K562 (cell line): ENCODE measurements at regions not wholly inside any gene's neighbourhood (a gene's known extent, or its start where the extent isn't known, plus 50 kb on each side); places are given as distances from the start of the nearest gene placed in this dataset.

Source experiments
- ATF3 ChIP-seq, 2 experiments: fragments of 450-650 bp in 1 of 2; sonication (generic) in 1 of 2; formaldehyde crosslinking in 1 of 2; IDR thresholded peaks in 1 of 2; conservative IDR thresholded peaks in 1 of 2; 2 replicates each; pipeline versions ENCODE4 v1.6.1 to v1.8.1; 2016 to 2023; ENCODE audit warnings: mild to moderate bottlenecking in 2 of 2, moderate library complexity in 2 of 2, inconsistent platforms in 1 of 2, missing genetic modification reagents in 1 of 2
- BRD9 ChIP-seq: fragments of 450-650 bp; IDR thresholded peaks from 2 replicates; pipeline ENCODE4 v1.6.1; 2018; ENCODE audit warnings: low read depth; ENCODE audit not compliant: partially characterized antibody
- FOXK1 ChIP-seq: sonication (generic); formaldehyde crosslinking; IDR thresholded peaks from 2 replicates; pipeline ENCODE4 v1.8.0; 2022; ENCODE audit warnings: missing genetic modification reagents, mild to moderate bottlenecking, borderline replicate concordance
- NFRKB ChIP-seq: fragments of 450-650 bp; IDR thresholded peaks from 2 replicates; pipeline ENCODE4 v1.6.1; 2016; ENCODE audit warnings: low read depth
- TFE3 ChIP-seq: fragments of 450-650 bp; formaldehyde crosslinking; IDR thresholded peaks from 2 replicates; pipeline ENCODE4 v1.4.0; 2020; ENCODE audit warnings: mild to moderate bottlenecking, mixed read lengths
- TGIF2 ChIP-seq: sonication (generic); formaldehyde crosslinking; IDR thresholded peaks from 2 replicates; pipeline ENCODE4 v1.8.1; 2022; ENCODE audit warnings: mild to moderate bottlenecking, missing genetic modification reagents, moderate library complexity
- ZFP1 ChIP-seq: fragments of 450-650 bp; formaldehyde crosslinking; IDR thresholded peaks from 2 replicates; pipeline ENCODE4 v1.4.0; 2020; ENCODE audit warnings: mild to moderate bottlenecking, mixed read lengths
- ZNF318 ChIP-seq, 2 experiments: fragments of 450-650 bp; IDR thresholded peaks; 2 replicates each; pipeline ENCODE4 v1.6.1; 2016; ENCODE audit warnings: mild to moderate bottlenecking in 2 of 2, borderline replicate concordance in 1 of 2, low read depth in 1 of 2, moderate library complexity in 1 of 2
- ZNF609 ChIP-seq: sonication (generic); formaldehyde crosslinking; IDR thresholded peaks from 2 replicates; pipeline ENCODE4 v1.8.1; 2023; ENCODE audit warnings: missing genetic modification reagents, mild to moderate bottlenecking, borderline replicate concordance

- TF ChIP-seq ZNF609 (peak; percentile 76; the same call in 1 of the 2 replicates), FOXK1 (0 out of 2 replicates have a peak, but pooled peaks have one; percentile 52), TFE3 (no peak), ZFP1 (CRISPR knock-in tag) (peak; percentile 44; the same call in 1 of the 2 replicates), TGIF2 (CRISPR knock-in tag) (no peak), ZNF318 (IDR thresholded peaks at IDR 0.05; ENCODE audit: borderline replicate concordance in 1 of 2, low read depth in 1 of 2) (peak in 1 of 2 experiments; percentile 87; a peak in 2 of 4 replicates), NFRKB (peak; percentile 56), ATF3 (IDR thresholded peaks at IDR 0.05) (peak; percentile 99), ATF3 (CRISPR knock-in tag; conservative IDR thresholded peaks at IDR 0.05) (peak; percentile 99), BRD9 (peak; percentile 15)
These were observed 102.5 kb downstream of the ARRDC3 start (continued) for GRCh38 chr5:91280362-91281269.
